SU-DHL-6 (cell line): ENCODE measurements at regions not wholly inside any gene's neighbourhood (a gene's known extent, or its start where the extent isn't known, plus 50 kb on each side); places are given as distances from the start of the nearest gene placed in this dataset.

ENCODE experiments used
- H2AFZ ChIP-seq: fragments of 200-600 bp; sonication (generic); 2 replicates; pipeline ENCODE4 v1.6.1; 2014; ENCODE audit warnings: low read depth, mild to moderate bottlenecking, moderate library complexity, mixed read lengths, antibody characterized with exemption, low read length; ENCODE audit not compliant: severe bottlenecking
- H3F3A ChIP-seq: fragments of 200-600 bp; shearing (Covaris generic); 2 replicates; pipeline ENCODE4 v1.6.0; 2016; ENCODE audit warnings: antibody characterized with exemption, mild to moderate bottlenecking; ENCODE audit not compliant: insufficient read depth
- H3K27ac ChIP-seq: fragments of 200-600 bp; sonication (generic); 2 replicates; pipeline ENCODE4 v1.5.1; 2016; ENCODE audit warnings: low read depth, mild to moderate bottlenecking, low read length, moderate library complexity, mixed read lengths
- H3K27me3 ChIP-seq: fragments of 200-600 bp; sonication (generic), shearing (Covaris generic); 2 replicates; pipeline ENCODE4 v1.6.0; 2014; ENCODE audit warnings: mild to moderate bottlenecking, low read length
- H3K36me3 ChIP-seq: fragments of 200-600 bp; sonication (generic); 2 replicates; pipeline ENCODE4 v1.6.1; 2014; ENCODE audit warnings: mild to moderate bottlenecking, low read length, mixed read lengths
- H3K4me2 ChIP-seq: fragments of 300-600, 200-600 bp; shearing (Covaris generic), sonication (generic); 2 replicates; pipeline ENCODE4 v1.6.0; 2014; ENCODE audit warnings: low read length, low read depth, mild to moderate bottlenecking; ENCODE audit not compliant: poor library complexity, severe bottlenecking
- H3K4me3 ChIP-seq: fragments of 200-600 bp; sonication (generic); 2 replicates; pipeline ENCODE4 v1.5.1; 2014; ENCODE audit warnings: antibody characterized with exemption, low read length, mild to moderate bottlenecking, mixed read lengths; ENCODE audit not compliant: insufficient read depth, poor library complexity, severe bottlenecking
- H3K79me2 ChIP-seq: fragments of 200-600 bp; sonication (generic); 2 replicates; pipeline ENCODE4 v1.6.1; 2014; ENCODE audit warnings: mild to moderate bottlenecking, low read length, moderate library complexity; ENCODE audit not compliant: insufficient read depth
- H3K9ac ChIP-seq: fragments of 200-600 bp; sonication (generic); 2 replicates; pipeline ENCODE4 v1.7.0; 2014; ENCODE audit warnings: mild to moderate bottlenecking, low read length
- H3K9me2 ChIP-seq: fragments of 200-600 bp; sonication (generic); replicated peaks from 2 replicates; pipeline ENCODE4 v1.6.1; 2014; ENCODE audit warnings: low read length; ENCODE audit not compliant: insufficient read depth
- H3K9me3 ChIP-seq: fragments of 200-600 bp; sonication (generic); 2 replicates; pipeline ENCODE4 v1.6.1; 2014; ENCODE audit warnings: low read length, mixed read lengths; ENCODE audit not compliant: insufficient read depth
- H4K20me1 ChIP-seq: fragments of 200-600 bp; sonication (generic); 2 replicates; pipeline ENCODE4 v1.6.1; 2014; ENCODE audit warnings: low read depth, mild to moderate bottlenecking, antibody characterized with exemption, low read length, moderate library complexity, mixed read lengths
- EZH2phosphoT487 ChIP-seq: fragments of 200-600 bp; sonication (generic), shearing (Covaris generic); conservative IDR thresholded peaks from 2 replicates; pipeline ENCODE4 v1.6.1; 2018; ENCODE audit warnings: mild to moderate bottlenecking, antibody characterized with exemption, low read length, moderate library complexity, mixed read lengths
- TF ChIP-seq, protein P1 (sequence below): fragments of 200-600 bp; sonication (generic); IDR thresholded peaks from one replicate; pipeline ENCODE4 v1.5.1; 2017; ENCODE audit warnings: antibody characterized with exemption, mild to moderate bottlenecking, low read length, moderate library complexity; ENCODE audit not compliant: insufficient read depth, poor library complexity, severe bottlenecking

DNA sequence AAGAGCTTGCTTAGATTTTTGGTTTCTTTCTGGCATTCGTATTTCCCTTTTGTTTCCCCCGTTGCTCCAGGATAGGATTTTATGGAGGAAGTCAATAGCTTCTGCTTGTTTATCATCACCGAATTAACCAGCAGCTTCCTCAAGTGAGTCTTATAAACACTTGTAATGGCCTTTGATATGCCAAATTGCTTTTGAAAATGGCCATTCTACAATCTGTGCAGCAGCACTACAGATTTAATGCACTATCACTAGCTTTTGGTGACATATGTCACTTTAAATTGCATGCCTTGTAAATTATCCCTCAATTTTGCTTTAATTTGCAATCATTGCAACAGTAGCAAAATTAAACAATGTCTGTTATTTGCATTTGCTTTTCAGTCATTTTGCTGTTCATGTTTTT, 774.7 kb downstream of the METTL4 start:
- Histone ChIP-seq H3K4me3 (no peak overlapping the region), H3K27me3 (no peaks in the 10 kb centered on the region), H3F3A (no peaks in the 10 kb centered on the region), H3K79me2 (no peaks in the 10 kb centered on the region), H4K20me1 (no peaks in the 10 kb centered on the region), H3K9me3 (no peaks in the 10 kb centered on the region), H3K36me3 (no peaks in the 10 kb centered on the region), H3K9ac (no peak overlapping the region), H2AFZ (no peak overlapping the region), H3K9me2 (no peaks in the 10 kb centered on the region), H3K4me2 (no peak overlapping the region), H3K27ac (no peak overlapping the region)
- TF ChIP-seq, protein P1, sequence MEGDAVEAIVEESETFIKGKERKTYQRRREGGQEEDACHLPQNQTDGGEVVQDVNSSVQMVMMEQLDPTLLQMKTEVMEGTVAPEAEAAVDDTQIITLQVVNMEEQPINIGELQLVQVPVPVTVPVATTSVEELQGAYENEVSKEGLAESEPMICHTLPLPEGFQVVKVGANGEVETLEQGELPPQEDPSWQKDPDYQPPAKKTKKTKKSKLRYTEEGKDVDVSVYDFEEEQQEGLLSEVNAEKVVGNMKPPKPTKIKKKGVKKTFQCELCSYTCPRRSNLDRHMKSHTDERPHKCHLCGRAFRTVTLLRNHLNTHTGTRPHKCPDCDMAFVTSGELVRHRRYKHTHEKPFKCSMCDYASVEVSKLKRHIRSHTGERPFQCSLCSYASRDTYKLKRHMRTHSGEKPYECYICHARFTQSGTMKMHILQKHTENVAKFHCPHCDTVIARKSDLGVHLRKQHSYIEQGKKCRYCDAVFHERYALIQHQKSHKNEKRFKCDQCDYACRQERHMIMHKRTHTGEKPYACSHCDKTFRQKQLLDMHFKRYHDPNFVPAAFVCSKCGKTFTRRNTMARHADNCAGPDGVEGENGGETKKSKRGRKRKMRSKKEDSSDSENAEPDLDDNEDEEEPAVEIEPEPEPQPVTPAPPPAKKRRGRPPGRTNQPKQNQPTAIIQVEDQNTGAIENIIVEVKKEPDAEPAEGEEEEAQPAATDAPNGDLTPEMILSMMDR = no peak
- no peak for TF ChIP-seq EZH2phosphoT487

DNA sequence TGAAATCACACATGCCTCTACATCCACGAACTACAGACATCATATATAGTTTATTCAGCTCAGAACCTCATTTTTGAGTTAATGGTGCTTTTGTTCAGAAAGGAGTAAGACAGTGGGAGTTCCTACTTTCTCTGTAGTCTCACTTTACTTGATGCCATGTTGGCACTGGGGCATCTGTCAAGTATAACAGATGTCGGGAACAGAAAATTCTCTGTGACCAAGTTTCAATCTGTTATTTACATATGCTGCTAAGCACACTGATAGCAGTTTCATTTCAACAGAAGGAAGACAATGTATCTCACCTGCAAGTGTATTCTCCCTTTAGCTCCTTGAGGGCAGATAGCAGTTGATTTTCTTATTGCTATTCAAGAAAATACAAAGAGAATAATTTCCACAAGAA, 774.1 kb downstream of the METTL4 start:
- Histone ChIP-seq H3K27ac (no peak overlapping the region), H2AFZ (no peak overlapping the region), H3K4me2 (no peak overlapping the region), H3K4me3 (no peak overlapping the region), H3F3A (no peaks in the 10 kb centered on the region), H3K9me2 (no peaks in the 10 kb centered on the region), H4K20me1 (no peaks in the 10 kb centered on the region), H3K9ac (no peak overlapping the region), H3K27me3 (no peaks in the 10 kb centered on the region), H3K79me2 (no peaks in the 10 kb centered on the region), H3K36me3 (no peaks in the 10 kb centered on the region), H3K9me3 (no peaks in the 10 kb centered on the region)
- TF ChIP-seq, protein P1 = no peak
- TF ChIP-seq EZH2phosphoT487 = no peak

DNA sequence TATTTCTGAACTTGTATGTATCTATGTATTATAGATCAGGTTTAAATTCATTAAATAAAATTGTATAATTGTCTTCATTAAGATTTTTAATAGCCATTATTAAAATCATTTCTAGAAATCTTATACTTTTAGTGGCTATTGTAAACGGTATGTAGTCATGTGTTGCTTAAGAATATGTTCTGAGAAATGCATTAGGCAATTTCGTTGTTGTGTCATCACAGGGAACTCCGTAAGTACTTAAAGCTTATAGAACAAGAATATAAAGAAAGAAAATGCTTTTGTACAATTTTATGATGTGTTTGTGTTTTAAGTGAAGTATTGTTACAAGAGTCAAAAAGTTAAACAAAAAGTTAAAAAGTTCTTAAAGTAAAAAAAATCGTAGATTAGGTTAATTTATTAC, 765.8 kb downstream of the METTL4 start:
- Histone ChIP-seq H3F3A (no peaks in the 10 kb centered on the region), H3K27ac (no peak overlapping the region), H3K9me2 (no peaks in the 10 kb centered on the region), H3K4me2 (no peak overlapping the region), H3K9ac (no peak overlapping the region), H3K9me3 (no peaks in the 10 kb centered on the region), H4K20me1 (no peaks in the 10 kb centered on the region), H3K36me3 (no peaks in the 10 kb centered on the region), H3K4me3 (no peak overlapping the region), H3K27me3 (no peaks in the 10 kb centered on the region), H3K79me2 (no peaks in the 10 kb centered on the region), H2AFZ (no peak overlapping the region)
- TF ChIP-seq, protein P1 = no peak
- no peak for TF ChIP-seq EZH2phosphoT487
